HFFc6 (cell line): ENCODE measurements at regions not wholly inside any gene's neighbourhood (a gene's known extent, or its start where the extent isn't known, plus 50 kb on each side); places are given as distances from the start of the nearest gene placed in this dataset.
"Not testable (repeated sequence)": the region's sequence is repeated elsewhere in the genome, so short reads cannot be mapped to it uniquely, and the experiment has no call there.

ENCODE experiments used
- DNase-seq: peaks from one replicate; pipeline ENCODE4 v3.0.0-alpha.2; 2018
- H3K27ac Mint-ChIP-seq: 2 replicates; pipeline ENCODE4 v1.8.0; 2020; ENCODE audit warnings: mild to moderate bottlenecking, mixed read lengths
- H3K27me3 Mint-ChIP-seq: 2 replicates; pipeline ENCODE4 v1.8.0; 2021; ENCODE audit warnings: mild to moderate bottlenecking, moderate library complexity, mixed read lengths; ENCODE audit not compliant: insufficient read depth
- H3K36me3 Mint-ChIP-seq: 2 replicates; pipeline ENCODE4 v1.8.0; 2021; ENCODE audit warnings: low read depth, mixed read lengths
- H3K4me1 Mint-ChIP-seq: 2 replicates; pipeline ENCODE4 v1.8.0; 2020; ENCODE audit warnings: low read depth, mixed read lengths
- H3K4me3 Mint-ChIP-seq: 2 replicates; pipeline ENCODE4 v1.8.0; 2020; ENCODE audit warnings: mild to moderate bottlenecking, moderate library complexity, mixed read lengths
- H3K9me3 Mint-ChIP-seq: 2 replicates; pipeline ENCODE4 v1.8.0; 2020; ENCODE audit warnings: mild to moderate bottlenecking, mixed read lengths
- CTCF ChIP-seq: fragments of 200-600 bp; sonication (generic); IDR thresholded peaks from 2 replicates; pipeline ENCODE4 v1.5.0; 2021; ENCODE audit warnings: antibody characterized with exemption, mild to moderate bottlenecking

GRCh38 chrY:19433059-19433458 lies 311.5 kb downstream of the KDM5D start:
- no peak overlapping the region for H3K4me3 Mint-ChIP-seq
- peaks cover 3% of the 10 kb centered on the region for H3K27me3 Mint-ChIP-seq
- TF ChIP-seq CTCF, result peak; percentile 81
- H3K36me3 Mint-ChIP-seq, result no peaks in the 10 kb centered on the region
- DNase-seq, result peak; percentile 13
- H3K9me3 Mint-ChIP-seq, result no peaks in the 10 kb centered on the region
- H3K27ac Mint-ChIP-seq, result no peak overlapping the region
- H3K4me1 Mint-ChIP-seq, result no peaks in the 10 kb centered on the region

- Mint-ChIP-seq H3K27me3 (peaks cover 19% of the 10 kb centered on the region), H3K36me3 (no peaks in the 10 kb centered on the region), H3K4me1 (no peaks in the 10 kb centered on the region), H3K9me3 (no peaks in the 10 kb centered on the region), H3K4me3 (no peak overlapping the region), H3K27ac (no peak overlapping the region)
- TF ChIP-seq CTCF, result no peak
- no peak for DNase-seq
Observed at GRCh38 chrY:19427736-19428518, 316.6 kb downstream of the KDM5D start.

- H3K4me3 Mint-ChIP-seq, DNase-seq, H3K9me3 Mint-ChIP-seq, H3K27ac Mint-ChIP-seq, H3K4me1 Mint-ChIP-seq, H3K36me3 Mint-ChIP-seq: not testable (repeated sequence)
- H3K27me3 Mint-ChIP-seq, result peaks cover 22% of the 10 kb centered on the region
Observed at GRCh38 chrY:19427191-19427590, 317.3 kb downstream of the KDM5D start.

- TF ChIP-seq CTCF, result no peak
- Mint-ChIP-seq H3K36me3 (no peaks in the 10 kb centered on the region), H3K27me3 (no peaks in the 10 kb centered on the region; the same call in 1 of the 2 replicates), H3K4me3 (no peak overlapping the region), H3K27ac (no peak overlapping the region), H3K4me1 (no peaks in the 10 kb centered on the region), H3K9me3 (no peaks in the 10 kb centered on the region)
- DNase-seq, result no peak
Observed at GRCh38 chrY:19410980-19411766, 333.4 kb downstream of the KDM5D start.

GRCh38 chrY:19406246-19406645 lies 338.3 kb downstream of the KDM5D start:
- no peaks in the 10 kb centered on the region for H3K36me3 Mint-ChIP-seq
- no peak for DNase-seq
- no peaks in the 10 kb centered on the region for H3K4me1 Mint-ChIP-seq
- H3K4me3 Mint-ChIP-seq, result no peak overlapping the region
- H3K27ac Mint-ChIP-seq, result no peak overlapping the region
- no peaks in the 10 kb centered on the region for H3K9me3 Mint-ChIP-seq
- no peaks in the 10 kb centered on the region for H3K27me3 Mint-ChIP-seq
- TF ChIP-seq CTCF, result no peak

GRCh38 chrY:19405598-19405997 lies 338.9 kb downstream of the KDM5D start:
- Mint-ChIP-seq H3K9me3 (no peaks in the 10 kb centered on the region), H3K36me3 (no peaks in the 10 kb centered on the region), H3K4me1 (no peaks in the 10 kb centered on the region), H3K27me3 (no peaks in the 10 kb centered on the region), H3K4me3 (no peak overlapping the region), H3K27ac (no peak overlapping the region)
- DNase-seq, result no peak
- no peak for TF ChIP-seq CTCF
